HCT116 (cell line): ENCODE measurements at regions not wholly inside any gene's neighbourhood (a gene's known extent, or its start where the extent isn't known, plus 50 kb on each side); places are given as distances from the start of the nearest gene placed in this dataset.

Experiments
- ATF3 ChIP-seq: IDR thresholded peaks from 2 replicates; pipeline ENCODE4 v1.6.1; 2012
- CEBPB ChIP-seq: IDR thresholded peaks from 2 replicates; pipeline ENCODE4 v1.6.1; 2012; ENCODE audit warnings: low read depth
- CTCF ChIP-seq, 3 experiments: fragments of 200-600 bp in 1 of 3; sonication (generic) in 1 of 3; IDR thresholded peaks in 2 of 3; conservative IDR thresholded peaks in 1 of 3; 2 replicates each; pipeline ENCODE4 v1.5.1; 2012 to 2017; ENCODE audit warnings: low read depth in 2 of 3, low read length in 2 of 3, antibody characterized with exemption in 1 of 3, borderline replicate concordance in 1 of 3, control low read depth in 1 of 3, mild to moderate bottlenecking in 1 of 3, mixed read lengths in 1 of 3, mixed run types in 1 of 3, moderate library complexity in 1 of 3; ENCODE audit not compliant: insufficient read depth in 1 of 3
- EZH2 ChIP-seq: fragments of 200-600 bp; sonication (generic); IDR thresholded peaks from 2 replicates; pipeline ENCODE4 v1.6.1; 2017; ENCODE audit warnings: antibody characterized with exemption, mixed run types
- MAX ChIP-seq: IDR thresholded peaks from 2 replicates; pipeline ENCODE4 v1.6.1; 2012
- POLR2A ChIP-seq: IDR thresholded peaks from 2 replicates; pipeline ENCODE4 v1.7.0; 2011; ENCODE audit warnings: borderline replicate concordance; ENCODE audit not compliant: insufficient read depth, insufficient read length; ENCODE audit errors: extremely low read depth
- POLR2AphosphoS5 ChIP-seq: IDR thresholded peaks from 2 replicates; pipeline ENCODE4 v1.6.1; 2011; ENCODE audit warnings: mild to moderate bottlenecking, low read depth, low read length, moderate library complexity
- RAD21 ChIP-seq: IDR thresholded peaks from 2 replicates; pipeline ENCODE4 v1.6.1; 2012; ENCODE audit warnings: low read depth, mild to moderate bottlenecking
- SIN3A ChIP-seq: IDR thresholded peaks from 2 replicates; pipeline ENCODE4 v1.6.1; 2012; ENCODE audit warnings: low read depth
- SP1 ChIP-seq: IDR thresholded peaks from 2 replicates; pipeline ENCODE4 v1.6.1; 2012; ENCODE audit warnings: low read depth
- ZNF274 ChIP-seq: fragments of 200-500 bp; sonication (Bioruptor generic); IDR thresholded peaks from 2 replicates; pipeline ENCODE4 v1.6.1; 2014; ENCODE audit warnings: mild to moderate bottlenecking, low read depth, low read length, inconsistent platforms

- no peak for TF ChIP-seq POLR2AphosphoS5
- TF ChIP-seq EZH2, result no peak
- TF ChIP-seq SIN3A, result no peak
- no peak for TF ChIP-seq POLR2A
- no peak for TF ChIP-seq CTCF (IDR thresholded peaks at IDR 0.05 in 2 of 3, conservative IDR thresholded peaks at IDR 0.05 in 1 of 3; ENCODE audit: borderline replicate concordance in 1 of 3, insufficient read depth in 1 of 3, low read depth in 2 of 3, low read length in 2 of 3)
- no peak for TF ChIP-seq CEBPB
- no peak for TF ChIP-seq RAD21
- no peak for TF ChIP-seq SP1
- no peak for TF ChIP-seq ATF3
- TF ChIP-seq MAX, result no peak
- TF ChIP-seq ZNF274, result no peak
These were observed 348.3 kb upstream of the SFSWAP start for GRCh38 chr12:131362291-131363211.
